Fibroblast of lung (primary cell): ENCODE measurements at regions not wholly inside any gene's neighbourhood (a gene's known extent, or its start where the extent isn't known, plus 50 kb on each side); places are given as distances from the start of the nearest gene placed in this dataset.

Source experiments
- CTCF ChIP-seq, 2 donors: IDR thresholded peaks in 1 of 2; conservative IDR thresholded peaks in 1 of 2; 1 replicate in 1 of 2; 2 replicates in 1 of 2; pipeline ENCODE4 v1.5.1; 2011 to 2012; ENCODE audit warnings: low read length in 2 of 2, control low read depth in 1 of 2, inconsistent platforms in 1 of 2, low read depth in 1 of 2, mild to moderate bottlenecking in 1 of 2
- EZH2 ChIP-seq: IDR thresholded peaks from 2 replicates; pipeline ENCODE4 v1.5.1; 2012; ENCODE audit warnings: low read length, control low read depth, mild to moderate bottlenecking; ENCODE audit errors: missing control alignments

GRCh38 chr4:157447195-157447594 is 226.7 kb downstream of the GRIA2 start:
- no peak for TF ChIP-seq CTCF (conservative IDR thresholded peaks at IDR 0.05 in 1 of 2, IDR thresholded peaks at IDR 0.05 in 1 of 2; ENCODE audit: low read depth in 1 of 2, low read length in 2 of 2)
- no peak for TF ChIP-seq EZH2
